Naive thymus-derived CD4-positive, alpha-beta T cell (primary cell): ENCODE measurements at regions not wholly inside any gene's neighbourhood (a gene's known extent, or its start where the extent isn't known, plus 50 kb on each side); places are given as distances from the start of the nearest gene placed in this dataset.

Source experiments
- ATAC-seq: fragments of 150-1000 bp; cut with Tn5 transposase; 2 replicates; pipeline ENCODE4 v1.10.0; 2021; ENCODE audit warnings: mild to moderate bottlenecking, moderate library complexity
- CTCF ChIA-PET: fragments of 350-600 bp; sonication (Branson Sonifier 250); formaldehyde crosslinking; loops from one replicate; lab custom pipeline; 2021; ENCODE audit warnings: antibody characterized with exemption; lab: Charles Lee
- POLR2A ChIA-PET: fragments of 350-600 bp; sonication (Branson Sonifier 250); formaldehyde crosslinking; loops from one replicate; lab custom pipeline; 2021; ENCODE audit warnings: antibody characterized with exemption, inconsistent platforms; lab: Charles Lee
- DNase-seq, 9 donors: peaks; one replicate each; pipeline versions ENCODE4 v3.0.0 to v3.0.0-alpha.2; 2020 to 2022; ENCODE audit warnings: mixed read lengths in 1 of 9
- H3K27ac ChIP-seq: one replicate; pipeline ENCODE4 v1.7.0; 2013; ENCODE audit warnings: mild to moderate bottlenecking, low read depth, low read length, moderate library complexity
- H3K27me3 ChIP-seq, 2 donors: one replicate each; pipeline ENCODE4 v1.7.0; 2013; ENCODE audit warnings: low read length in 2 of 2, mild to moderate bottlenecking in 2 of 2, moderate library complexity in 2 of 2; ENCODE audit not compliant: control insufficient read depth in 2 of 2, insufficient read depth in 2 of 2
- H3K36me3 ChIP-seq, 3 experiments: 1 replicate in 2 of 3; 2 replicates in 1 of 3; pipeline ENCODE4 v1.7.0; 2013; ENCODE audit warnings: low read length in 3 of 3, mild to moderate bottlenecking in 3 of 3, moderate library complexity in 1 of 3; ENCODE audit not compliant: insufficient read depth in 3 of 3, control insufficient read depth in 2 of 3
- H3K4me1 ChIP-seq, 2 donors: one replicate each; pipeline ENCODE4 v1.7.0; 2013; ENCODE audit warnings: low read length in 2 of 2, mild to moderate bottlenecking in 2 of 2, moderate library complexity in 1 of 2; ENCODE audit not compliant: control insufficient read depth in 2 of 2, insufficient read depth in 2 of 2
- H3K4me3 ChIP-seq: 2 replicates; pipeline ENCODE4 v1.7.0; 2013; ENCODE audit warnings: mild to moderate bottlenecking, low read length
- H3K9me3 ChIP-seq, 3 experiments: 1 replicate in 2 of 3; 2 replicates in 1 of 3; pipeline ENCODE4 v1.7.0; 2013; ENCODE audit warnings: low read length in 3 of 3; ENCODE audit not compliant: control insufficient read depth in 2 of 3
- H3K27ac Mint-ChIP-seq, 9 donors: one replicate each; pipeline ENCODE4 v1.8.0; 2020 to 2022; ENCODE audit warnings: mixed read lengths in 9 of 9, mild to moderate bottlenecking in 8 of 9, moderate library complexity in 5 of 9, inconsistent platforms in 2 of 9
- H3K27me3 Mint-ChIP-seq, 5 donors: one replicate each; pipeline ENCODE4 v1.8.0; 2021 to 2022; ENCODE audit warnings: mixed read lengths in 5 of 5, mild to moderate bottlenecking in 1 of 5
- H3K36me3 Mint-ChIP-seq, 5 donors: one replicate each; pipeline ENCODE4 v1.8.0; 2020 to 2022; ENCODE audit warnings: mixed read lengths in 5 of 5, mild to moderate bottlenecking in 3 of 5, inconsistent platforms in 1 of 5
- H3K4me1 Mint-ChIP-seq, 7 donors: one replicate each; pipeline ENCODE4 v1.8.0; 2020 to 2022; ENCODE audit warnings: mixed read lengths in 7 of 7, mild to moderate bottlenecking in 3 of 7, inconsistent platforms in 1 of 7
- H3K4me3 Mint-ChIP-seq, 10 donors: one replicate each; pipeline ENCODE4 v1.8.0; 2020 to 2022; ENCODE audit warnings: mild to moderate bottlenecking in 10 of 10, mixed read lengths in 10 of 10, moderate library complexity in 6 of 10, inconsistent platforms in 2 of 10
- H3K9me3 Mint-ChIP-seq, 11 donors: one replicate each; pipeline ENCODE4 v1.8.0; 2020 to 2022; ENCODE audit warnings: mixed read lengths in 11 of 11, mild to moderate bottlenecking in 4 of 11, inconsistent platforms in 1 of 11, moderate library complexity in 1 of 11
- intact Hi-C, 2 donors: fragments of 100-400 bp; cut with micrococcal nuclease; formaldehyde crosslinking; loops; one replicate each; pipeline ENCODE4 v1.15.1; 2023

- no peak overlapping the region for H3K27ac ChIP-seq
- intact Hi-C loops = no loop called here
- no peak overlapping the region for H3K4me3 ChIP-seq
- Mint-ChIP-seq H3K27ac (no peak overlapping the region), H3K4me3 (no peak overlapping the region), H3K4me1 (no peaks in the 10 kb centered on the region), H3K36me3 (no peaks in the 10 kb centered on the region), H3K27me3 (no peaks in the 10 kb centered on the region), H3K9me3 (peaks cover 0 to 2% (median 0%) of the 10 kb centered on the region in 11 donors)
- DNase-seq = no peak
- CTCF ChIA-PET = no interaction called here
- no peaks in the 10 kb centered on the region for H3K36me3 ChIP-seq
- no peaks in the 10 kb centered on the region for H3K27me3 ChIP-seq
- POLR2A ChIA-PET = no interaction called here
- no peaks in the 10 kb centered on the region for H3K9me3 ChIP-seq
- no peak for ATAC-seq
- H3K4me1 ChIP-seq = no peaks in the 10 kb centered on the region
Observed at GRCh38 chr18:61082976-61083630, 250.1 kb upstream of the CDH20 start.

GRCh38 chr18:61085036-61085435 is 248.2 kb upstream of the CDH20 start:
- no peak overlapping the region for H3K27ac ChIP-seq
- intact Hi-C loops = no loop called here
- no peaks in the 10 kb centered on the region for H3K36me3 ChIP-seq
- CTCF ChIA-PET = no interaction called here
- no peak overlapping the region for H3K4me3 ChIP-seq
- no peak for ATAC-seq
- no peaks in the 10 kb centered on the region for H3K9me3 ChIP-seq
- H3K36me3 Mint-ChIP-seq = no peaks in the 10 kb centered on the region
- no peak overlapping the region for H3K4me3 Mint-ChIP-seq
- no peaks in the 10 kb centered on the region for H3K4me1 Mint-ChIP-seq
- POLR2A ChIA-PET = no interaction called here
- no peak overlapping the region for H3K27ac Mint-ChIP-seq
- H3K4me1 ChIP-seq = no peaks in the 10 kb centered on the region
- H3K9me3 Mint-ChIP-seq = peaks cover 0 to 2% (median 0%) of the 10 kb centered on the region in 11 donors
- H3K27me3 ChIP-seq = no peaks in the 10 kb centered on the region
- H3K27me3 Mint-ChIP-seq = no peaks in the 10 kb centered on the region
- no peak for DNase-seq

DNA sequence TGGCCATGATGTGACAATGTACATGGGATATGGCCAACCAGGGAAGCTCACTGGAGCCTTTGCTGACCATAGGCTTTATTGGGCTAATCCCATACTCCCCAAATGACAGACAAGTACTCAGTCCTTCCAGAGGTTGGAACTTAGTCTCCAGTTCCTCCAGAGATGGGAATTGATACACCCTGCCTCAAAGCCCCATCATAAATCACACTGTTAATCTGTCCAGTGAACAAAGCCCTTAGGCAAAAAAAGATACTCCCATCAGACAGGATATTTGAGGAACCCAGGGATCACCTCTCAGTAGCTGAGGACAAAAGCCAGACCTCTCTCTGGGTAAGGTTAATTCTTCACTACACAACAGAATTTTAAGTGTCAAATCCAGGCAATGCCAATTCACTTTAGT is 247.5 kb upstream of the CDH20 start:
- no peaks in the 10 kb centered on the region for H3K9me3 ChIP-seq
- Mint-ChIP-seq H3K9me3 (peaks cover 0 to 4% (median 0%) of the 10 kb centered on the region in 11 donors), H3K27ac (no peak overlapping the region), H3K4me1 (no peaks in the 10 kb centered on the region), H3K36me3 (no peaks in the 10 kb centered on the region), H3K27me3 (no peaks in the 10 kb centered on the region), H3K4me3 (no peak overlapping the region)
- POLR2A ChIA-PET = no interaction called here
- no peak for DNase-seq
- H3K27ac ChIP-seq = no peak overlapping the region
- CTCF ChIA-PET = no interaction called here
- intact Hi-C loops = no loop called here
- H3K27me3 ChIP-seq = no peaks in the 10 kb centered on the region
- H3K4me3 ChIP-seq = no peak overlapping the region
- no peaks in the 10 kb centered on the region for H3K36me3 ChIP-seq
- H3K4me1 ChIP-seq = no peaks in the 10 kb centered on the region
- ATAC-seq = no peak

DNA sequence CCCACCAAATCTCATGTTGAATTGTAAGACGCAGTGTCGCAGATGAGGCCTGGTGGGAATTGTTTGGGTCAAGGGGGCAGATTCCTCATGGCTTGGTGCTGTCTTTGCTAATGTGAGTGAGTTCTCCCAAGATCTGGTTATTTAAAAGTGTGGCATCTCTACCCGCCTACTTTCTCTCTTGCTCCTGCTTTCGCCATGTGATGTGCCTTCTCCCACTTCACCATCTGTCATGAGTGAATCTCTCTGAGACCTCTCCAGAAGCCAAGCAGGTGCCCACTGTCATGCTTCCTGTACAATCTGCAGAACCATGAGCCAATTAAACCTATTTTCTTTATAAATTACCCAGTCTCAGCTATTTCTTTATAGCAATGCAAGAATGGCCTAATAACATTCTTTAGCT is 246.6 kb upstream of the CDH20 start:
- Histone ChIP-seq H3K4me1 (no peaks in the 10 kb centered on the region), H3K27ac (no peak overlapping the region), H3K4me3 (no peak overlapping the region), H3K27me3 (no peaks in the 10 kb centered on the region), H3K9me3 (no peaks in the 10 kb centered on the region), H3K36me3 (no peaks in the 10 kb centered on the region)
- Mint-ChIP-seq H3K9me3 (peaks cover 0 to 4% (median 0%) of the 10 kb centered on the region in 11 donors), H3K27me3 (no peaks in the 10 kb centered on the region), H3K4me3 (no peak overlapping the region), H3K4me1 (no peaks in the 10 kb centered on the region), H3K36me3 (no peaks in the 10 kb centered on the region), H3K27ac (no peak overlapping the region)
- POLR2A ChIA-PET = no interaction called here
- intact Hi-C loops = no loop called here
- DNase-seq (no peak), ATAC-seq (no peak)
- CTCF ChIA-PET = no interaction called here

GRCh38 chr18:61091379-61091778 is 241.9 kb upstream of the CDH20 start:
- no peaks in the 10 kb centered on the region for H3K36me3 Mint-ChIP-seq
- peaks cover 0 to 4% (median 0%) of the 10 kb centered on the region in 11 donors for H3K9me3 Mint-ChIP-seq
- Histone ChIP-seq H3K36me3 (no peaks in the 10 kb centered on the region), H3K4me1 (no peaks in the 10 kb centered on the region), H3K9me3 (no peaks in the 10 kb centered on the region), H3K27ac (no peak overlapping the region), H3K27me3 (no peaks in the 10 kb centered on the region), H3K4me3 (no peak overlapping the region)
- ChIA-PET POLR2A (no interaction called here), CTCF (no interaction called here)
- no peak overlapping the region for H3K4me3 Mint-ChIP-seq
- ATAC-seq (no peak), DNase-seq (no peak)
- intact Hi-C loops = no loop called here
- H3K27me3 Mint-ChIP-seq = no peaks in the 10 kb centered on the region
- H3K27ac Mint-ChIP-seq = no peak overlapping the region
- no peaks in the 10 kb centered on the region for H3K4me1 Mint-ChIP-seq

- H3K4me1 ChIP-seq = no peaks in the 10 kb centered on the region
- H3K27ac Mint-ChIP-seq = no peak overlapping the region
- intact Hi-C loops = no loop called here
- H3K27ac ChIP-seq = no peak overlapping the region
- no peaks in the 10 kb centered on the region for H3K36me3 Mint-ChIP-seq
- H3K4me1 Mint-ChIP-seq = no peaks in the 10 kb centered on the region
- no peaks in the 10 kb centered on the region for H3K9me3 ChIP-seq
- no peak overlapping the region for H3K4me3 Mint-ChIP-seq
- DNase-seq = no peak
- peaks cover 0 to 4% (median 0%) of the 10 kb centered on the region in 5 donors for H3K27me3 Mint-ChIP-seq
- H3K9me3 Mint-ChIP-seq = peaks cover 0 to 4% (median 0%) of the 10 kb centered on the region in 11 donors
- no peaks in the 10 kb centered on the region for H3K27me3 ChIP-seq
- ATAC-seq = no peak
- ChIA-PET POLR2A (no interaction called here), CTCF (no interaction called here)
- H3K36me3 ChIP-seq = no peaks in the 10 kb centered on the region
- H3K4me3 ChIP-seq = no peak overlapping the region
Observed at GRCh38 chr18:61093965-61094364, 239.3 kb upstream of the CDH20 start.

DNA sequence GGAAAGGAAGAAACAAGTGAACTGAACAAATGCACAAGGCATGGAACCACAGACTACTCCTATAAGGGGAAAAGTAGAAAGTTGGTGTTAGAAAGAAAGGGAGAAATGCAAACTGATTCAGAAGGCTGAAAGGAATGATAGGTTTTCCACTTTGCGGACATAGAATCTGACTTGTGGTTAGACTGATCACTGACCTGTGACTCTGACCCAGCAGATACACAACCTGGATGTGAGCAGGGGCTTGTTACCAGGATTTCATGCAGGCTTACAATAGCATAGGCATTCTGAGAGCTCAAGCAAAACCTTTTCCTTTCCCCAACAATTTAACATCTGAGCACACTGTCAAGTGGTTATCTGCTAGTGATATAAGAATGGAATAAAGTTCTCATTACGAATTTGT is 237.0 kb upstream of the CDH20 start:
- peaks cover 0 to 6% (median 0%) of the 10 kb centered on the region in 11 donors for H3K9me3 Mint-ChIP-seq
- POLR2A ChIA-PET = no interaction called here
- no peaks in the 10 kb centered on the region for H3K36me3 Mint-ChIP-seq
- Histone ChIP-seq H3K27me3 (no peaks in the 10 kb centered on the region), H3K9me3 (no peaks in the 10 kb centered on the region), H3K4me3 (no peak overlapping the region), H3K4me1 (no peaks in the 10 kb centered on the region), H3K36me3 (no peaks in the 10 kb centered on the region), H3K27ac (no peak overlapping the region)
- H3K27me3 Mint-ChIP-seq = peaks cover 0 to 4% (median 0%) of the 10 kb centered on the region in 5 donors
- no peak overlapping the region for H3K27ac Mint-ChIP-seq
- ATAC-seq (no peak), DNase-seq (no peak)
- CTCF ChIA-PET = no interaction called here
- H3K4me3 Mint-ChIP-seq = no peak overlapping the region
- intact Hi-C loops = no loop called here
- H3K4me1 Mint-ChIP-seq = no peaks in the 10 kb centered on the region
